Astrocyte (in vitro differentiated cells and primary cell): ENCODE measurements at regions not wholly inside any gene's neighbourhood (a gene's known extent, or its start where the extent isn't known, plus 50 kb on each side); places are given as distances from the start of the nearest gene placed in this dataset.

Experiments used
- DNase-seq: peaks from one replicate; pipeline ENCODE4 v3.0.0-alpha.2; 2010; ENCODE audit warnings: low read depth
- FAIRE-seq: peaks from 2 replicates; lab custom pipeline; 2011; peaks lifted over from hg19 to GRCh38; lab: Jason Lieb, UNC
- H2AFZ ChIP-seq: 2 replicates; pipeline ENCODE4 v1.6.0; 2012; ENCODE audit warnings: low read depth, low read length, inconsistent platforms
- H3K27ac ChIP-seq: 2 replicates; pipeline ENCODE4 v1.5.1; 2011; ENCODE audit warnings: low read depth, low read length, inconsistent platforms
- H3K27me3 ChIP-seq: 2 replicates; pipeline ENCODE4 v1.6.0; 2011; ENCODE audit warnings: low read length, inconsistent platforms; ENCODE audit not compliant: insufficient read depth
- H3K36me3 ChIP-seq: 2 replicates; pipeline ENCODE4 v1.5.1; 2011; ENCODE audit warnings: low read length, inconsistent platforms; ENCODE audit not compliant: insufficient read depth
- H3K4me1 ChIP-seq: 2 replicates; pipeline ENCODE4 v1.5.1; 2011; ENCODE audit warnings: low read length, inconsistent platforms; ENCODE audit not compliant: insufficient read depth
- H3K4me2 ChIP-seq: 2 replicates; pipeline ENCODE4 v1.6.0; 2012; ENCODE audit warnings: low read length, inconsistent platforms
- H3K4me3 ChIP-seq: 2 replicates; pipeline ENCODE4 v1.5.1; 2011; ENCODE audit warnings: low read depth, mild to moderate bottlenecking, low read length, inconsistent platforms; ENCODE audit not compliant: insufficient read depth
- H3K79me2 ChIP-seq: 2 replicates; pipeline ENCODE4 v1.6.0; 2012; ENCODE audit warnings: mild to moderate bottlenecking, low read length, inconsistent platforms; ENCODE audit not compliant: insufficient read depth
- H3K9ac ChIP-seq: 2 replicates; pipeline ENCODE4 v1.6.0; 2012; ENCODE audit warnings: mild to moderate bottlenecking, low read length, inconsistent platforms
- H3K9me3 ChIP-seq: 2 replicates; pipeline ENCODE4 v1.5.1; 2012; ENCODE audit warnings: low read depth, mild to moderate bottlenecking, low read length, inconsistent platforms; ENCODE audit not compliant: insufficient read depth
- H4K20me1 ChIP-seq: 2 replicates; pipeline ENCODE4 v1.6.0; 2012; ENCODE audit warnings: low read length, inconsistent platforms; ENCODE audit not compliant: insufficient read depth
- H3K27ac Mint-ChIP-seq: one replicate; pipeline ENCODE4 v1.8.0; 2021; ENCODE audit warnings: mild to moderate bottlenecking, mixed read lengths; ENCODE audit not compliant: unreplicated experiment
- H3K27me3 Mint-ChIP-seq: one replicate; pipeline ENCODE4 v1.8.0; 2021; ENCODE audit warnings: low read depth, mixed read lengths; ENCODE audit not compliant: unreplicated experiment
- H3K36me3 Mint-ChIP-seq: one replicate; pipeline ENCODE4 v1.8.0; 2021; ENCODE audit warnings: low read depth, mixed read lengths; ENCODE audit not compliant: unreplicated experiment
- H3K4me1 Mint-ChIP-seq: one replicate; pipeline ENCODE4 v1.8.0; 2021; ENCODE audit warnings: low read depth, mixed read lengths; ENCODE audit not compliant: unreplicated experiment
- H3K4me3 Mint-ChIP-seq: one replicate; pipeline ENCODE4 v1.8.0; 2021; ENCODE audit warnings: mild to moderate bottlenecking, moderate library complexity, mixed read lengths; ENCODE audit not compliant: unreplicated experiment
- H3K9me3 Mint-ChIP-seq: one replicate; pipeline ENCODE4 v1.8.0; 2021; ENCODE audit warnings: mild to moderate bottlenecking, mixed read lengths; ENCODE audit not compliant: unreplicated experiment
- EZH2 ChIP-seq: IDR thresholded peaks from 2 replicates; pipeline ENCODE4 v1.6.1; 2012; ENCODE audit warnings: mild to moderate bottlenecking, low read length, inconsistent platforms; ENCODE audit not compliant: insufficient read depth
- TF ChIP-seq, protein P1 (sequence below): IDR thresholded peaks from 2 replicates; pipeline ENCODE4 v1.5.1; 2011; ENCODE audit warnings: low read depth, mild to moderate bottlenecking, inconsistent platforms, low read length, moderate library complexity; ENCODE audit not compliant: insufficient read depth

DNA sequence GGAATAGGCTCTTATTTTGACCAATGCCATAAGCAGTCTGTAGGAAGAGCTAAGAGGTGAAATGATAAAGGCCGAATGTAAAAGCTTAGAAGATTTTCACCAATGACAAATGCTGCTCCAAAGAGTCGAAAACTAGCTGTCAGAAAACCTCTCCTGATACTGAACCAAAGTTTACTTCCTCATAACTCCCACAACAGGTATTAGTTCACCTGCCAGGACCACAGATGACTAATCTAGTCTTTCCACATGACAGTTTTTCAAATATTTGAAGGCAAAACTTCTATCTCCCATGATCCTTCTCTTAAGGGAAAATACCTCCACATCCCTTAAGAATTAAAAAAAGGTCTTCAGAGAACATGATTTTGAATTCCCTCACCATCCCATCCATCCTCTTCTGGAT is 473.2 kb upstream of the SPHKAP start:
- Mint-ChIP-seq H3K27ac (no peak overlapping the region), H3K9me3 (no peaks in the 10 kb centered on the region), H3K36me3 (no peaks in the 10 kb centered on the region), H3K4me3 (no peak overlapping the region), H3K4me1 (peaks cover 5% of the 10 kb centered on the region), H3K27me3 (no peaks in the 10 kb centered on the region)
- Histone ChIP-seq H3K36me3 (no peaks in the 10 kb centered on the region), H3K4me3 (no peak overlapping the region), H2AFZ (no peak overlapping the region), H3K27ac (no peak overlapping the region), H3K4me1 (peaks cover 5% of the 10 kb centered on the region), H3K4me2 (no peak overlapping the region), H3K79me2 (no peaks in the 10 kb centered on the region), H4K20me1 (no peaks in the 10 kb centered on the region), H3K9me3 (no peaks in the 10 kb centered on the region), H3K9ac (no peak overlapping the region), H3K27me3 (peaks cover 6% of the 10 kb centered on the region)
- FAIRE-seq = no peak
- TF ChIP-seq EZH2 = no peak
- TF ChIP-seq, protein P1, sequence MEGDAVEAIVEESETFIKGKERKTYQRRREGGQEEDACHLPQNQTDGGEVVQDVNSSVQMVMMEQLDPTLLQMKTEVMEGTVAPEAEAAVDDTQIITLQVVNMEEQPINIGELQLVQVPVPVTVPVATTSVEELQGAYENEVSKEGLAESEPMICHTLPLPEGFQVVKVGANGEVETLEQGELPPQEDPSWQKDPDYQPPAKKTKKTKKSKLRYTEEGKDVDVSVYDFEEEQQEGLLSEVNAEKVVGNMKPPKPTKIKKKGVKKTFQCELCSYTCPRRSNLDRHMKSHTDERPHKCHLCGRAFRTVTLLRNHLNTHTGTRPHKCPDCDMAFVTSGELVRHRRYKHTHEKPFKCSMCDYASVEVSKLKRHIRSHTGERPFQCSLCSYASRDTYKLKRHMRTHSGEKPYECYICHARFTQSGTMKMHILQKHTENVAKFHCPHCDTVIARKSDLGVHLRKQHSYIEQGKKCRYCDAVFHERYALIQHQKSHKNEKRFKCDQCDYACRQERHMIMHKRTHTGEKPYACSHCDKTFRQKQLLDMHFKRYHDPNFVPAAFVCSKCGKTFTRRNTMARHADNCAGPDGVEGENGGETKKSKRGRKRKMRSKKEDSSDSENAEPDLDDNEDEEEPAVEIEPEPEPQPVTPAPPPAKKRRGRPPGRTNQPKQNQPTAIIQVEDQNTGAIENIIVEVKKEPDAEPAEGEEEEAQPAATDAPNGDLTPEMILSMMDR = no peak
- no peak for DNase-seq

DNA sequence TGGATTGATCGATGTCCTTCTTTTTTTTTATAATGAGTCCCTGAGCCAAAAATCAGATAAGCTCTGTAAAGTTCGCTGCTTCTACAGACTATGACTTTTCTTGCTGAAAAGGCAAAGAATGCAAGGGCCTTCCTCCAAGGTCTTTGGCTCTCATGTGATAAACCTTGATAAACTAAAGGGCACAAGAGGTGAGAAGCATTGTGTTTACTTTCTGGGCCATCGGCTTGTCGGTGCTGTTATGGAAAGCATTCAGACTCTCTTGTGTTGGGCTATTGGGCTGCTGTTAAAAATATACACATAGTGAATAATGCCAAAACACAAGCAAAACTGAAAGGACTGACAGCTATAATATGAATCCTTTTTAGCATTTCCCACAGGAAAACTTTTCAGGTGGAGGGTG is 472.4 kb upstream of the SPHKAP start:
- Mint-ChIP-seq H3K9me3 (no peaks in the 10 kb centered on the region), H3K27me3 (no peaks in the 10 kb centered on the region), H3K36me3 (no peaks in the 10 kb centered on the region), H3K27ac (no peak overlapping the region), H3K4me1 (peaks cover 5% of the 10 kb centered on the region), H3K4me3 (no peak overlapping the region)
- Histone ChIP-seq H3K4me1 (peaks cover 5% of the 10 kb centered on the region), H3K4me3 (no peak overlapping the region), H3K9me3 (no peaks in the 10 kb centered on the region), H3K9ac (no peak overlapping the region), H4K20me1 (no peaks in the 10 kb centered on the region), H3K36me3 (no peaks in the 10 kb centered on the region), H3K27me3 (peaks cover 6% of the 10 kb centered on the region), H2AFZ (no peak overlapping the region), H3K27ac (no peak overlapping the region), H3K79me2 (no peaks in the 10 kb centered on the region), H3K4me2 (no peak overlapping the region)
- DNase-seq (no peak), FAIRE-seq (no peak)
- no peak for TF ChIP-seq EZH2
- TF ChIP-seq, protein P1 = no peak

DNA sequence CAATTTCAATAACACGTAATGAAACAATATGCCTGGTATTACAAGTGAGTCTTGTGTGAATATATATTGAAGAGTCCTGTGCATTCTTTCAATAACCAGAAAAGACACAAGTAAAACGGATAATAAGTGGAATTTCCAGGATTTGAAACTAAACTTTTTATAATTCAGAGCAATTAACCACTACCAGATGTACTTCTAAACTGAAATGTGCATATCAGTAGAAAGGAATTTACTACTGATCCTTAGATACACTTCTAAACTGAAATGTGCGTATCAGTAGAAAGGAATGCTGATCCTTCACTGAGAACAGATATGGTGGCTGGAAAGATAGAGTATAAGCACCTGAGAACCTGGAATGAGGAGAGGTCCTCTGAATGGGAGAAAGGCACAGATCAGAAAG is 470.9 kb upstream of the SPHKAP start:
- H3K27me3 Mint-ChIP-seq = no peaks in the 10 kb centered on the region
- TF ChIP-seq EZH2 = no peak
- TF ChIP-seq, protein P1 = no peak
- peaks cover 5% of the 10 kb centered on the region for H3K4me1 Mint-ChIP-seq
- H3K27ac ChIP-seq = no peak overlapping the region
- peaks cover 6% of the 10 kb centered on the region for H3K27me3 ChIP-seq
- no peak overlapping the region for H3K4me3 ChIP-seq
- H3K9me3 ChIP-seq = no peaks in the 10 kb centered on the region
- no peak overlapping the region for H3K4me3 Mint-ChIP-seq
- no peak overlapping the region for H3K9ac ChIP-seq
- DNase-seq (peak; percentile 43), FAIRE-seq (peak; percentile 62)
- peak overlapping the region; percentile 33 for H3K4me2 ChIP-seq
- H4K20me1 ChIP-seq = no peaks in the 10 kb centered on the region
- H3K79me2 ChIP-seq = no peaks in the 10 kb centered on the region
- H3K27ac Mint-ChIP-seq = no peak overlapping the region
- no peaks in the 10 kb centered on the region for H3K9me3 Mint-ChIP-seq
- H3K36me3 ChIP-seq = no peaks in the 10 kb centered on the region
- no peak overlapping the region for H2AFZ ChIP-seq
- H3K4me1 ChIP-seq = peaks cover 5% of the 10 kb centered on the region
- H3K36me3 Mint-ChIP-seq = no peaks in the 10 kb centered on the region
